ENCODE measurements at regions not wholly inside any gene's neighbourhood (a gene's known extent, or its start where the extent isn't known, plus 50 kb on each side); places are given as distances from the start of the nearest gene placed in this dataset.

DNA sequence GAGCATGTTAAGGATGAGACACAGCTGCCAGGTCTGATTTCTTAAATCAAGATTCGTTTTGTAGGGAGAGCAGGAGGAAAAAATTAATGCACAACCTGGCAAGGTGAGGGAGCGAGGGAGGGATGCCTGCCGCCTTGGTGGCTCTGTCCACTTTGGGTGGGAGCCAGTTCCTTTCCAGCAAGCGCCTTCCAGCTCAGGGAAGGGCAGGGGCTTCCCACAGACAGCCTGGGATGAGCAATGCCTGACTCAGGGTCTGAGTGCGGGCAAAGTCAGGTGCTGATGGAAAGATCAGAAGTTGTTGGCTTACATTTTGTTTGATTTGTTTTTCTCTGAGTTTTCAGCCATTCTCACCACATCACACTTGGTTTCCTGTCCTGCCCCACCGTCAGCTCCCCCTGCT, 220.7 kb downstream of the ENGASE start:
- Histone ChIP-seq H3K27me3 (ENCODE audit: low read length) (no peaks in the 10 kb centered on the region), H3K36me3 (ENCODE audit: low read length) (no peaks in the 10 kb centered on the region), H3K9me2 (replicated peaks; ENCODE audit: insufficient read depth, low read length) (no peaks in the 10 kb centered on the region), H3K9me3 (ENCODE audit: insufficient read depth, low read length) (no peaks in the 10 kb centered on the region), H3F3A (ENCODE audit: insufficient read depth) (no peaks in the 10 kb centered on the region), H3K4me2 (ENCODE audit: low read depth, low read length, poor library complexity, severe bottlenecking) (no peak overlapping the region), H3K4me3 (ENCODE audit: insufficient read depth, low read length, poor library complexity, severe bottlenecking) (no peak overlapping the region), H3K27ac (ENCODE audit: low read depth, low read length) (no peak overlapping the region), H2AFZ (ENCODE audit: low read depth, low read length, severe bottlenecking) (no peak overlapping the region), H3K9ac (ENCODE audit: low read length) (no peak overlapping the region), H3K79me2 (ENCODE audit: insufficient read depth, low read length) (no peaks in the 10 kb centered on the region), H4K20me1 (ENCODE audit: low read depth, low read length) (no peaks in the 10 kb centered on the region)
- TF ChIP-seq, protein P1, sequence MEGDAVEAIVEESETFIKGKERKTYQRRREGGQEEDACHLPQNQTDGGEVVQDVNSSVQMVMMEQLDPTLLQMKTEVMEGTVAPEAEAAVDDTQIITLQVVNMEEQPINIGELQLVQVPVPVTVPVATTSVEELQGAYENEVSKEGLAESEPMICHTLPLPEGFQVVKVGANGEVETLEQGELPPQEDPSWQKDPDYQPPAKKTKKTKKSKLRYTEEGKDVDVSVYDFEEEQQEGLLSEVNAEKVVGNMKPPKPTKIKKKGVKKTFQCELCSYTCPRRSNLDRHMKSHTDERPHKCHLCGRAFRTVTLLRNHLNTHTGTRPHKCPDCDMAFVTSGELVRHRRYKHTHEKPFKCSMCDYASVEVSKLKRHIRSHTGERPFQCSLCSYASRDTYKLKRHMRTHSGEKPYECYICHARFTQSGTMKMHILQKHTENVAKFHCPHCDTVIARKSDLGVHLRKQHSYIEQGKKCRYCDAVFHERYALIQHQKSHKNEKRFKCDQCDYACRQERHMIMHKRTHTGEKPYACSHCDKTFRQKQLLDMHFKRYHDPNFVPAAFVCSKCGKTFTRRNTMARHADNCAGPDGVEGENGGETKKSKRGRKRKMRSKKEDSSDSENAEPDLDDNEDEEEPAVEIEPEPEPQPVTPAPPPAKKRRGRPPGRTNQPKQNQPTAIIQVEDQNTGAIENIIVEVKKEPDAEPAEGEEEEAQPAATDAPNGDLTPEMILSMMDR (IDR thresholded peaks at IDR 0.05; ENCODE audit: insufficient read depth, low read length, poor library complexity, severe bottlenecking): no peak
- TF ChIP-seq EZH2phosphoT487 (conservative IDR thresholded peaks at IDR 0.05; ENCODE audit: low read length): no peak

DNA sequence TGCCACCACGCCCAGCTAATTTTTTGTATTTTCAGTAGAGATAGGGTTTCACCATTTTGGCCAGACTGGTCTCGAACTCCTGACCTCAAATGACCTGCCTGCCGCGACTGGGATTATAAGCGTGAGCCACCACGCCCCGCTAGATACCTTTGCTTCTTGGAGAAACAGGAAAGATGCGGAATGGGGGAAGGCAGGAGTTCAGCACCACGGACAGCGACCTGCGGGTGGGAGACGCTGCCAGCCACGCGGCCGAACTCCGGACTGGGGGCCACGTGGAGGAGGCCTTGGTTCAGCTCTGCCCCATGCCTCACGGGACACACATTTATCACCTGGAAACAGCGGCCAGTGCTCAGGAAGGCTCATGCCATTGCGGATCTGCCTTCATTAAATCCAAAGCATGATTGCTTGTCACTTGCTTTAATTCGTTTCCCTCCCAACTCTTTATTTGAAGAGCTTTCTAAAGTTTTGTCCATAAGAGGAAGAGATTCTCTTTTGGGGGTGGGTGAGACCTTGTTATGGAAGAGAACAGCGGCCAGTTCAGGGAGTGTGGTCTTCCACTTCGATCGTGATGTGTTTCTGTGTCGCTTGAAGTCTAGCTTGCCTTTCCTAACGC, 219.9 kb downstream of the ENGASE start:
- no peak overlapping the region for H3K4me2 ChIP-seq (ENCODE audit: low read depth, low read length, poor library complexity, severe bottlenecking)
- no peaks in the 10 kb centered on the region for H3K9me2 ChIP-seq (replicated peaks; ENCODE audit: insufficient read depth, low read length)
- no peaks in the 10 kb centered on the region for H3K36me3 ChIP-seq (ENCODE audit: low read length)
- H3K79me2 ChIP-seq (ENCODE audit: insufficient read depth, low read length): no peaks in the 10 kb centered on the region
- no peak for TF ChIP-seq EZH2phosphoT487 (conservative IDR thresholded peaks at IDR 0.05; ENCODE audit: low read length)
- TF ChIP-seq, protein P1 (IDR thresholded peaks at IDR 0.05; ENCODE audit: insufficient read depth, low read length, poor library complexity, severe bottlenecking): no peak
- H3K9me3 ChIP-seq (ENCODE audit: insufficient read depth, low read length): no peaks in the 10 kb centered on the region
- no peaks in the 10 kb centered on the region for H4K20me1 ChIP-seq (ENCODE audit: low read depth, low read length)
- H3K4me3 ChIP-seq (ENCODE audit: insufficient read depth, low read length, poor library complexity, severe bottlenecking): no peak overlapping the region
- no peak overlapping the region for H2AFZ ChIP-seq (ENCODE audit: low read depth, low read length, severe bottlenecking)
- no peaks in the 10 kb centered on the region for H3F3A ChIP-seq (ENCODE audit: insufficient read depth)
- H3K27me3 ChIP-seq (ENCODE audit: low read length): no peaks in the 10 kb centered on the region
- H3K9ac ChIP-seq (ENCODE audit: low read length): no peak overlapping the region
- H3K27ac ChIP-seq (ENCODE audit: low read depth, low read length): no peak overlapping the region

DNA sequence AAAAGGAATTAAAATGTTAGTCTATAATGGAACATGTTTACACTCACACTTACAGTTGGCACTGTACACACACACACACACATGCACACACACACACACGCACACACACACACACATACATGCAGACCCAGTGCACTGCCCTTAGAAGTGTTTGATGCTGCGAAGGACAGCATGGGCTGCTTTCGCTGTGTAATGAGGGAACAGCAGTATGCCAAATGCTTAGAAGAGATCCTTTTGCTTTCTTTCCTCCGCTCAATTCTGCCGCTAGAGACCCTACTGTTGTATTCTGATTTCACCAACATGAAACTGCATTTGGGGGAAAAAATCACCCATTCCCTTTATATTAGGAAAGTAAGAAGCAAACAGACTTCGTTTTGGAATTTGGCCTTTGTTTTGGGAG, 217.9 kb downstream of the ENGASE start:
- no peaks in the 10 kb centered on the region for H4K20me1 ChIP-seq (ENCODE audit: low read depth, low read length)
- no peak overlapping the region for H3K9ac ChIP-seq (ENCODE audit: low read length)
- H3F3A ChIP-seq (ENCODE audit: insufficient read depth): no peaks in the 10 kb centered on the region
- H3K36me3 ChIP-seq (ENCODE audit: low read length): no peaks in the 10 kb centered on the region
- H3K4me3 ChIP-seq (ENCODE audit: insufficient read depth, low read length, poor library complexity, severe bottlenecking): no peak overlapping the region
- no peaks in the 10 kb centered on the region for H3K9me3 ChIP-seq (ENCODE audit: insufficient read depth, low read length)
- H3K9me2 ChIP-seq (replicated peaks; ENCODE audit: insufficient read depth, low read length): no peaks in the 10 kb centered on the region
- no peak overlapping the region for H3K27ac ChIP-seq (ENCODE audit: low read depth, low read length)
- H3K79me2 ChIP-seq (ENCODE audit: insufficient read depth, low read length): no peaks in the 10 kb centered on the region
- H3K27me3 ChIP-seq (ENCODE audit: low read length): no peaks in the 10 kb centered on the region
- H2AFZ ChIP-seq (ENCODE audit: low read depth, low read length, severe bottlenecking): no peak overlapping the region
- no peak for TF ChIP-seq EZH2phosphoT487 (conservative IDR thresholded peaks at IDR 0.05; ENCODE audit: low read length)
- TF ChIP-seq, protein P1 (IDR thresholded peaks at IDR 0.05; ENCODE audit: insufficient read depth, low read length, poor library complexity, severe bottlenecking): no peak
- H3K4me2 ChIP-seq (ENCODE audit: low read depth, low read length, poor library complexity, severe bottlenecking): no peak overlapping the region

All from SU-DHL-6 (cell line).